ENCODE measurements at regions not wholly inside any gene's neighbourhood (a gene's known extent, or its start where the extent isn't known, plus 50 kb on each side); places are given as distances from the start of the nearest gene placed in this dataset.

DNA sequence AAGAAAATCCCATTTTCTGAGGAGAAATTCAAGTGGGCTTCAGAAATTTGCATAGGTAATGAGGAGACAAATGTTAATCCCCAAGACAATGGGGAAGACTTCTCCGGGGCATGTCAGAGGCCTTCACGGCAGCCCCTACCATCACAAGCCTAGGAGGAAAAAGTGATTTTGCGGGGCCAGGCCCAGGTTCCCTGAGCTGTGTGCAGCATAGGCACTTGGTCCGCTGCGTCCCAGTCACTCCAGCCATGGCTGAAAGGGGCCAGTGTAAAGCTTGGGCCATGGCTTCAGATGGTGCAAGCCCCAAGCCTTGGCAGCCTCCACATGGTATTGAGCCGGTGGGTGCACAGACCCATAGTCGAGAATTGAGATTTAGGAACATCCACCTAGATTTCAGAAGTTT lies 570.7 kb downstream of the KCNA4 start:
- TF ChIP-seq CTCF (IDR thresholded peaks at IDR 0.05; ENCODE audit: low read depth, low read length, poor library complexity, severe bottlenecking) = no peak
- no peak for TF ChIP-seq EZH2phosphoT487 (IDR thresholded peaks at IDR 0.05; ENCODE audit: borderline replicate concordance, low read length)

All from DOHH2 (cell line).